Sciatic nerve (tissue), 2 donors: ENCODE measurements at regions not wholly inside any gene's neighbourhood (a gene's known extent, or its start where the extent isn't known, plus 50 kb on each side); places are given as distances from the start of the nearest gene placed in this dataset.

Source experiments
- ATAC-seq: fragments of 200-7000 bp; cut with Tn5 transposase; one replicate; pipeline ENCODE4 v1.9.1; 2020; ENCODE audit warnings: mild to moderate bottlenecking, moderate library complexity
- DNase-seq: peaks from one replicate; pipeline ENCODE4 v3.0.0-alpha.2; 2020; ENCODE audit warnings: low spot score
- intact Hi-C: fragments of 100-400 bp; cut with DNase I; formaldehyde crosslinking; loops from one replicate; pipeline ENCODE4 v1.14.2; 2022
- donor health status: DM: no; HTN: no; CAD: no.
- donor health status: DM: no; HTN: no; CAD: no.

DNA sequence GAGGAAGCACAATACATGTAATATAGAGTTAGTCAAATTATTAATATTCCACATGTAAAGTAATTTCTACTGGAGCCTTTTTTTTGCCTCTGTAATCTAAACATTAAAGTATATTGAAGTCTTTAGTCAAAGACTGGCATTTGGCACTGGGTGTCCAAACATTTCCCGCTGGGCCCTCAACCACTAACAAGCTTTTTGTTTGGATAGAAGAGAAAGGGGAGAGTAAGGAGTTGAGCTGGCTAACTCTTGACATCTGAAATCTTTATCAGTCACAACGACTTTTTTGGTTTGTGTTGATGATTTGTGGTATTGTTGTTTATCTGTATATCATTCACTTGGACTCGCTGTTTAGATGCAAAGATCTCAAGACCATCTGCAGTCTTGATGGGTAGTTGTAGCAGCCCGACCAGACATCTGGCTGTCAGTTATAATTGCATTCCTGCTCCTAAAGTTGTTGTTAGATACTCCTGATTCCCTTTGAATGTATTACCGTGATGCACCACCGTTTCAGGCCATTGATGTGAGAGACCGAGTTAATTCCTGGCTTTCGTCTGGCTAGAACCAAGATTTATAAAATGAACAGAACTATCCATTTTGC is 379.6 kb downstream of the MTX2 start:
- intact Hi-C loops = no loop called here
- no peak for ATAC-seq

DNA sequence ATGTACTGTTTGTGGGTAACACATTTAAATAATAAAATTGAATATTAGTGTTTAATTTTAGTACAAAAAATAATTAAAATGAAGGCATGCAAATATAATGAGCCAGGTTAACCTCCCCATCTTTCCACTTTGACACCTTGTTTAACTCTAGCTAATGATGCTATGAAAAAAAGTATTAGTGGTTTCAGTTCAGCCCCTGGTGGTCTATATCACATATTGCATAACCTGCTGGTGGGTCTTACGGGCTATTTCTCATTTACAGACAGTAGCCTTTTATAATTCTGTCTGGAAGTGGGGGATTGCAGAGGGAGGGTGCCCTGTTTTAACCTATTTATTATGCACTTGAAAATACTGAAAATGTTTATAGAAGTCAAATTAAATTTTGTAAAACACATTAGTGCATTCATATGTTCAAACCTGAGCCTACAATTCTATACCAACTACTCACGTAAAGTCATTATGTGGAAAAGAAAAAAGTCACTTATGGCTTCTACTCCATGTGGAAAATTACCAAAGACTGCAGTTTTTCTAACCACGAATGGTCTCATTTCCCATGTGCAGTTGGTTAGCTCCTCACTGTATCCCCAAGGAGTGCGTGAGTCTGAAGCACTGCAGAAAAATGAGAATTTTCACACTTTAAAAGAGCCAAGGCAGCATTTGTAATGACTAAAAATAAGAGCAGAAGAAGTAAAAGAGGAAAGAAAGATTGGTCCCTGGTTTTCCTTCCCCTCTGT is 381.0 kb downstream of the MTX2 start:
- DNase-seq = no peak
- intact Hi-C loops = no loop called here

More for the DNA sequence above, 379.6 kb downstream of the MTX2 start:
- DNase-seq = no peak

DNA sequence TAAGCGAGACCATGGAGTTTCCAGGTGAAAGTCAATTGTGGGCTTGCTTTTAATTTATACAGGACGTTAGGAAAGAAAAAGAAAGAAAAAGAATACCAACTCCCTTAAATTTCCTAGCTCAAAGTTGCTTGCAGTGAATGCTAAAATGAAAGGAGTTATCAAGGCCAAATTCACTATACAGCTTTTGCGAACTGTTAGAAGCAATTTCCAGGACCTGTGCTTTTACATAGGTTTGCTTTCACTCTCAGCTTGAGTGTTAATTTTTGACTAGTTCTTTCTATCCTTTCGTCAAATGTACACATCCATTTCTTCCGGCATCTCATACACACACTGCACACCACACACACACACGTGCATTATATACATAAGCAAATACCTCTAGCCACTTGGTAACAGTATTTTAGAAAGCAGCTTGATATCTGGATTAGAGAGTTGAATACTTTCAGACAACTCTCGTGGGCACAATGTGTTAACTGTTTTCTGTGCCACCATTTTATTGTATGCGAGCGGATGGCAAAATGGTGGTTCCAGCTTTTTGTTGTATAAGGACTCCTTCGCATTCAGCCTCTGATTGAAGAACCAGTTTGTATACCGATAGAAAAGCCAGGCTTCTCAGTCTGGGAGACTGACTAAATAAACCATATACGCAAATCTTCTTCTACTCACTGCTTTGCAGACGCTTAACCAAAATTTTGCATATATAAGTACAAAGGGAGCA is 381.8 kb downstream of the MTX2 start:
- ATAC-seq (no peak), DNase-seq (no peak)
- intact Hi-C loops = no loop called here

More for the DNA sequence above, 381.0 kb downstream of the MTX2 start:
- ATAC-seq = no peak

DNA sequence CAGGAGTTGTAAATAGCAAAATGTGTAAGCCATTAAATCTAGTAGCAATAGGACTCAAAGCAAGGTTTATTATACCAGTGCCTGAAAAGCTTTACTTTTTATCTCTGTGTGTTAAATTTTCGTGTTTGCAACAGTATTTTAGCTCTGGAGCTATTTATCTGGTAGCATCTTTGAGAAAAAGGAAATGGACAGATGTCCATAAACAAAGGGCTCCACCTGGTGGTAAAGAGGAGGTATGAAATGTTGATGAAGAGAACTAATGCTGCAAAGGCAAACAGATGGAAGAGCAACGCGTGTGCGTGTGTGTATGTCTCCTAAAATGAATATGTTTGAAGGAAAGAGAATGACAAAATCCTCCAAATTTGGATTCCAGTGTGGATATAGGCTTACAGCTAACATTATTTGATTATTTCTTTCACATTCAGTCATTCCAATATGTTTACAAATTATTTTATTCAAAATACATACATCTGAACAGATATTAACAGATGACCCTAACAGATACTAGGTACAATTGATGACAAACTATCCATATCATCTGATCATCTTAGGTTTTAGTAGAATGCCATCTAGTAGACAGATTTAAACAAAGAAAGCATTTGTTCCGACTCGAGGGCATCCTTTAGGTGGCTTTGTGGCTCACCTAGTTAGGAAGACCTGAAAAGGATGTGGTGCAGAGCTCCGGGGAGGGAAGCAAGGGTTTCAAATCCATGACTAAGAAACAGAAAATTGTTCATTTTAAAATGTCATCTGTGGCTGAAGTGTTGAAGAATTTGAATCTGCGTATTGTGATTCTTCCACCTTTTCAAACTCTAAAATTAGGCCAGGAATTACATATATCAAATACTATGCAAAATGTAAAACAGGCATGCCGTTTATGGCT is 383.3 kb downstream of the MTX2 start:
- intact Hi-C loops = no loop called here
- ATAC-seq (peak; percentile 64), DNase-seq (no peak)

DNA sequence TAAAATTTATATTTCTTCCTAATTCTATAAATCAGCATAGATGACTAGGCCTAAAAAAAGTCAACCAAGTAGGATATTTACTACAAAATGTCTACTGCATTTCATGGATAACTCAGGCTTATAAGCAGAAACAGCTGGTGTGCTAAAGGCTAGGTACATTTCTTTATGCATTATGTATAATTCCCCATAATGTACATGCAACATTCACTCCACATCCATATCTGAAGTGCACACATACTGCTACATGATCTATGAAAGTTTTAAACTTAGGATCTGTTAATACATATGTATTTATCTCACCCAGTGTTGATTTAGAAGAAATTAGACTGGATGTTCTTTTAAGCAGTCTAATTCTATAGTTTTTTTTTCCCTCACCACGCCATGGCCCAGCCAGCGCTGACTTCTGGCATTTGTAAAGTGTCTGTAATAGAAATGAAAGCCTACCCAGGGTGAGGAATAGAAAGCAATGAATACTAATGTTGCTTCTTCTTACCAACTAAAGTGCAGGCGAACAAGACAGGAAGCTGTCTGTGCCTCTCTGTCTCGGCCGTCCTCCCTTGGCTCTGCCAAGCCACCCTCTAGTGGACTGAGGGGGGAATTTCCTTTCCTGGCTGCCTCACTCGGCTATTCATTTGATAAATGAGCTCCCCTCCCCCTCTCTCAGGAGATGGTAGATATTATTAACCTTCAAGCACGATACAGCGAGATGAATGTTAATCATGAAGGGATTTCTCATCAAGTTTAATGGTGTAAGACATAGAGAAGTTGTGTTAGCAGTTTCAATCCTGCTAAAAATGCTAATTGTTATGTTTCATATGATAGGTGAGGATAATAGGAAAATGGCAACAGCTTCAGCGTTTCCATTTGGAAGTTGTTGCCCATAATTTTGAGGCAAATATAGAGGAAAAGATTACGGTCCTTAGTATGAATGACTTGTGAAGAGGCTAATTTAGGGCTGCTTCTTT is 384.5 kb downstream of the MTX2 start:
- ATAC-seq = peak; percentile 87
- intact Hi-C loops = no loop called here
- DNase-seq = peak; percentile 66

DNA sequence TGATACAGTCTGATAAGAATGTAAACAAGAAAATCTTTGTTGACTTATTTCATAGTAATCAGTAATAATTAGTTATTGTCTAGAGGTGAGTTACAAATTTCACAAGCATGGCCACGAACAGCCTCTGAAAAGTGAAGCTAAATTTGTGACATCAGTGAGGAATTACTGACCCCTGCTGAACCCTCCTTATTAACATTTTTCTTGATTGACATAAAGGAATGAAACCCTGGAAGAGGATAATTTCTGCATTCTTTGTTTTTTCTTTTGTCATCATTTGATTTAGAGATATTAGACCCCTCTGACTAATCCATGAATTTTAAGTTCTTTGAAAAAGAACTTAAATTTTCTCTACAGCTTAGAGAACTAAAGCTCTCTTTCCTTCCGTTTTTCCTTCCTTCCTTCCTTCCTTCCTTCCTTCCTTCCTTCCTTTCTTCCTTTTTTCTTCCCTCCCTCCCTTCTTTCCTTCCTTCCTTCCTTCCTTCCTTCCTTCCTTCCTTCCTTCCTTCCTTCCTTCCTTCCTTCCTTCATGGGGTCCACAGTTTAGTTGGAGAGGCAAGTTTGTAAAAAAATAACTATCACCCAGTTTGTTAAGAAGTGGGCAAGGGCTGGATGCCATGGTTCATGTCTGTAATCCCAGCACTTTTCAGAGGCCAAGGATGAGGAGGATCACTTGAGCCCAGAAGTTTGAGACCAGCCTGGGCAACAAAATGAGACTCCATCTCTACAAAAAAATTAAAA is 387.0 kb downstream of the MTX2 start:
- DNase-seq = no peak
- intact Hi-C loops = no loop called here
- no peak for ATAC-seq

DNA sequence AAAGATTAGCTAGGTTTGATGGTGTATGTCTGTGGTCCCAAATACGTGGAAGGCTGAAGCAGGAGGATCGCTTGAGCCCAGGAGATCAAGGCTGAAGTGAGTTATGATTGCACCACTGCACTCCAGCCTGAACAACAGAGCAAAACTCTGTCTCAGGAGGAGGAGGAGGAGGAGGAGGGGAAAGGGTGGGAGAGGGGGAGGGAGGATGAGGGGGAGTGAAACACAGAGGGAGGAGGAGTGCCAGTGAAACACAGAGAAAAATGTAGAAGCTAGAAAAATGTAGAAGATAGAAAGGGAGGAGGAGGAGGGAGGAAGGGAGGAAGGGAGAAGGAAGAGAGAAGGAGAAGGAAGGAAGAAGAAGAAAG is 387.5 kb downstream of the MTX2 start:
- intact Hi-C loops = no loop called here
- no peak for ATAC-seq

DNA sequence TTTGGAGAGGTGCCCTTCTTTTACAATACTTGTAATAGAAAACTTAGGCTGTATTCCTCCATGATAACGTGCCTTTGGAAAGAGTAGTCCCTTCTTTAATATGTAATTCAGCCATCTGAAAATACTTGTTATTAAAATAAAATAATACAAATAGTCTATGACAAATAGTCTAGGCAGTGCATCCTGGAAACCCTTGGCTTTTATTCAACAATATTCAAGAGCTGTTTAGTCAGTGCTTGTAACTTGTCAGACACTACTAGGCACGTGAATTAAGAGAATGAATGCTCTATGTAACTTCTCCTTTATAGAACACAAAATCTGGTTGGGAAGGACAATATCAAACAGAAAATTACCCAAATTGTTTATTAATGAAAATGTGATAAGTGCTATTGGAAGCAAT is 388.2 kb downstream of the MTX2 start:
- ATAC-seq (no peak), DNase-seq (no peak)
- intact Hi-C loops = no loop called here

More for the DNA sequence above, 387.5 kb downstream of the MTX2 start:
- DNase-seq = no peak

DNA sequence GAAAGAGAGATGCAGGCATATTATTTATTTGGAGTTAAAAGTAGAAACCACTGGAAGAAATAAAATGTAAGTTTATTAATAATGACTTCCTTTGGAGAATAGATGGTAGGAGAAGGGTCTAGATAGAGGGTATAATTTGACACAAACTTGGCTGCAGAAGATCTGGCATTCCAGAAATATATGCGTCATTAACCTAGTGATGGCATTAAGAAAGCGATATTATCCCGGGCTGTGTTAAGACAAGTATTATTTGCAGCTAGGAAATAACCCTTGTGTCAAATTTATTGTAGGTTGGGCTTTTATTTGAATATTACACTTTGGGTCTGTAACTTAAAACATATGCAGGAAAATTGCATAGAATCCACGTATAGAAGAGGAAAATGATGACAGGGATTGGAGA is 389.5 kb downstream of the MTX2 start:
- no peak for ATAC-seq
- intact Hi-C loops = no loop called here

DNA sequence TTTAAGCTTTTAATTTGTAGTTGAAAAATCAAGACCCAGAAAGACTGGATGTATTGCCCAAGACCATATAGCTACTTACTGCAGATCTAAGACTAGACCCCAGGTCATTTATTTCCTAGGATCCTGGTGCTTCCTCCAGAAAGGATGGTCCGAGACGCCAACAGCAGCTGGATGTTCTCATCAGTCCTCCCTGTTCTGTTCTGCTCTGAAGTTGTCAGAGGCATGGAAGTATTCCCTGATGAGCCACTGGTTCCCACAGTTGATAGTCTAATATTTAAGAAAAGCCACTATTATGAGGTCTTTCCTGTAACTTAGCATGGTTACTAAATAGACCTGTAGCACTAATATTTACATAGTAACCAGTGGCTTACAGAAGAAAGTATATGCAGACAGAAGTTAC is 393.5 kb downstream of the MTX2 start:
- DNase-seq = no peak
- ATAC-seq = no peak
- intact Hi-C loops = no loop called here

More for the DNA sequence above, 389.5 kb downstream of the MTX2 start:
- DNase-seq = no peak

DNA sequence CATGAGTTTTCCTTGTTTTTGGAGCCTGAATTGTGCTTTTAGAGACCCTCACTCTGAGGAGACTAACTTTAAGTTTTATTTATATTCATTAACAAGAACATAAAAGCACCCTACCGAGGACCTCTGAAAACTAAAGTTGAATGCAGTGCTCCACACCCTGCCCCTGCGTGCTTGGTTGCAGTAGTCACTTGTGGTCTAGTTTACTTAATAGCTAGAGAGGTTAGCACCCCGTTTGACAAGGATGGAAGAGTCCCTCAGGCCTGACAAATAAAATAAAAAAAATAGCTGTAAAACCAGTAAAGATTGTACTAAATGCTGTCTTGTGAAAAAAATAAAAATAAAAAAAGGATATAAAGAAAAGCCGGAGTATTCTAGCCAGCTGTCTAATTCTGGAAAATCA is 395.2 kb downstream of the MTX2 start:
- intact Hi-C loops = no loop called here
- no peak for DNase-seq
- no peak for ATAC-seq

DNA sequence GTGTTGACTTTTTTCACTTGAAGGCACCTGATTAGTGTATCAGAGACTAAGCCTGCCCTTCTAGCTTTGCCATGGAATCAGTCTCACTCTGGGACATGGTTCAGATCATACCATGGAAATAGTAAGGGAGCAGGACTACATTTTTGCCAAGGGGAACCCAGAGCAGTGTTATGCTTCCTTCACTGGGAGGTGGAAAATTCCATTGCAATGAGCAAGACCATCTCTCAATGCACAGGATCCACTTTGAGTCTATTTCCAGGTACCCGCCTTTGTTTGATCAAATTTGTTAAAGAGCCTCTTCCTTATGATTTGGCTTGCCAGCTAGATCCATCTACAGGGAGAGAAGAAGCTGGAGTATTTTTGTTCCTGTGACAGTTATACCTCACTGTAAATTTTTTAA is 395.8 kb downstream of the MTX2 start:
- intact Hi-C loops = no loop called here
- no peak for DNase-seq

DNA sequence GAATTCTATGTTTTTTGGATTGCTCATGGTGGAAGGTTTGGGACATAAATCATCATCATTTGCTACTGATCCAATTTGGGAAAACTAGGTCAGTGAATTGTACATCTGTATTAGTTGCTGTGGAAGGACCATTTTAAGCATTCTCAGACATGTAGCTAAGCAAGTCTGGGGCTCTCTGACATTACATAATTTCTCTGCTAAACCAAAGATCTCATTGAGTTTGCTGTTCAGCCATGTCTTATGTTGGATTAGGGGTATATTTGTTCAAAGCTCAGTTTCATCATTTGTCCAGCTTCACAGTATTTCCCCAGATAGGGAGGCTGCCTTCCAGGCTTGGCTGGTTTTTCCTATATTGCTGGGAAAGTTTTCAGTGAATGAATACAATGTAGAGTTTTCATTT is 399.7 kb downstream of the MTX2 start:
- no peak for ATAC-seq
- intact Hi-C loops = no loop called here

More for the DNA sequence above, 395.8 kb downstream of the MTX2 start:
- no peak for ATAC-seq

DNA sequence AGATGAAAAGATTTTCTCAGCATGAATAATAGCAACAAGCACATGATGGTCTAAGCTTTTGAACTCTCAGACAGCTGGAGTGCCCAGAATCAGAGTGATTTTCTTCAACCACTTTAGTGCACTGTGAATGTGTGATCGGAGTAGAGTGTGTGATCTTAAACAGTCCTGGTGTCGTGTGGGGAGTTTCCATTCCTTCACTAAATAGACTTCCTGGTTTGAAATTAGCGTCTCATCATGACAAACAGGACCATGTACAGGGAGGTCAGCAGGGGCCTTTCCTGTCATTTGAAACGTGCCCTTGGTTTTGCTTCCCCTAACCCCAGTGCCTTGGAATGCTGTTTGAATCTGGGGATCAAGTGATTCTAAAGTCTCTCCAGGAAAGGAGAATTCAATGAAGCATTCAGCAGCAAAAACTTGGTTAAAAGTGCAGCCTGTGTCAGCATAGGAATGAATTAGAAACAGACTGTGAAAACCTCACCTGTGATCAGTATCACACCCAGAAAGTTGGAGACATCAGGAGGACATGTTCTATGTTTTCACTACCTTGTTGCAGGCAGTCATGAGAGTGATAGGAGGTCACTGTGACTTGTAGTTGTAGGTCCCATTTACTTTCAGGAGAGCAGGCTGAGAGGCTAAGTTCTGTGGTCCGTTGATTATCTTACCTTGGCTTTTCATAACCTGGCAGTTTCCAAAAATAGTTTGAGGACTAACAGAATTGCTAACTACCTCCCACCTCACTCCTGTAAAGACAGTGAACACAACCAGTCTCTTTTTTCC is 400.3 kb downstream of the MTX2 start:
- ATAC-seq = no peak
- intact Hi-C loops = no loop called here

More for the DNA sequence above, 399.7 kb downstream of the MTX2 start:
- no peak for DNase-seq

DNA sequence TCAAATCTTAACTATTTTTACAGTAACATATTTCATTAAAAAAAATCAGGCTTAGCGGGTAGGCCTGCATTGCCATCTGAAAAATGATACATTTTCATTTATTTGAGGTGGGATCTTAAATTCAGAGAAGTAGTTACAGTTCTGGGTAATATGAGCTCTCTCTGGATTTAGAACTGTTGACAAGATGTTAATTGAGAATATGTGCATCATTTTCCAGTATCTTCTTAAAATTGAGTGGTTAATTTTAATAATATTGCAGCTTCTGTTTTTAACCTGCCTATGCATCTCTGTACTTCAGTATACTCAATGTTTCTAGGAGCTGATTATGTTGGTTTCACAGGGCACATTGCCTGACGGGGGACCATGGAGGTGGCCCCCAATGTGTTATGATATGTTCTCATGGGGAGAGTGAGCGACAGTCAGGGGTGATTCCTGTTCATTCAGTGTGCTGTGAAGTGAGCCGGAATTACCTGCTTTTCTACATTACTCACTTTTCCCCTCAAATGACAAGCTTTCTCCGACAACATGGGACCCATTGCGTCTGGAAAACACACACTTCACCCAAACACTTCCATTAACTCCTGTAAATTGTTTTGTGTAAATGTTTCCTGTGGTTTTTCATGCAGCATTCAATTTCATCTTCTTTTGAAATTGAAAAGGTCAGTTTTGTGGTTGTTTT is 406.2 kb downstream of the MTX2 start:
- DNase-seq (no peak), ATAC-seq (no peak)
- intact Hi-C loops = no loop called here

More for the DNA sequence above, 400.3 kb downstream of the MTX2 start:
- DNase-seq = no peak

DNA sequence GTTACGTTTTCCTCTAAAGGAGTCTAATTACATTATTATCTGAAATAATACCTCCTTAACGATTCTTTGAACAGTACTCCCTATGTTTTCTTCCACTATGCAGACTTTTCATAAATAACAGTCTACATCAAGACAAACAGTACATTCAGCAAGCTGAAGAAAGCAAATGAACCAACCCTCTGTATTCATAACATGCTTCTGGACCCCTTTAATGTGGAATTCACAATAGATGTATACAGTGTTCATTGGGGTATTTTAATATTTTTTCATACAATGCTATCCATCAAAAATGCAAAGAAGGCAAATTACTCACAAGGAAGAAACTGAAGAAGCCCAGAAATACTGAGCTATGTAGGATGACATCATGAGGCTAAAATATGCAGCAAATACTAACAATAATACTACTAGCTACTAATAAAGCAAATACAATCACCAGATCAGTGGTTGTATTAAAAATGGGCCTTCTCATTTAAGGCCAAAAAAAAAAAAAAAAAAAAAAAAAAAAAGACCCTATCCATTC is 408.6 kb downstream of the MTX2 start:
- intact Hi-C loops = no loop called here
- no peak for ATAC-seq

More for the DNA sequence above, 408.6 kb downstream of the MTX2 start:
- DNase-seq = no peak
